ENCODE measurements at regions not wholly inside any gene's neighbourhood (a gene's known extent, or its start where the extent isn't known, plus 50 kb on each side); places are given as distances from the start of the nearest gene placed in this dataset.
"Not testable (repeated sequence)": the region's sequence is repeated elsewhere in the genome, so short reads cannot be mapped to it uniquely, and the experiment has no call there.

GRCh38 chr9:41026912-41027676 lies 101.4 kb downstream of the FOXD4L6 start:
- in situ Hi-C loops (cut with HindIII; ENCODE audit: low pct_ligation_motif_present, low pct_unique_long_range_greater_than_20kb, low sequenced_read_pairs); DNase-seq: not testable (repeated sequence)

- in situ Hi-C loops (cut with HindIII; ENCODE audit: low pct_ligation_motif_present, low pct_unique_long_range_greater_than_20kb, low sequenced_read_pairs); DNase-seq: not testable (repeated sequence)
Observed at GRCh38 chr9:41022365-41022764, 106.1 kb downstream of the FOXD4L6 start.

GRCh38 chr9:41019858-41020562 lies 108.5 kb downstream of the FOXD4L6 start:
- DNase-seq; in situ Hi-C loops (cut with HindIII; ENCODE audit: low pct_ligation_motif_present, low pct_unique_long_range_greater_than_20kb, low sequenced_read_pairs): not testable (repeated sequence)

- in situ Hi-C loops (cut with HindIII; ENCODE audit: low pct_ligation_motif_present, low pct_unique_long_range_greater_than_20kb, low sequenced_read_pairs); DNase-seq: not testable (repeated sequence)
Observed at GRCh38 chr9:41018948-41019347, 109.5 kb downstream of the FOXD4L6 start.

GRCh38 chr9:41016699-41017098 lies 111.8 kb downstream of the FOXD4L6 start:
- DNase-seq; in situ Hi-C loops (cut with HindIII; ENCODE audit: low pct_ligation_motif_present, low pct_unique_long_range_greater_than_20kb, low sequenced_read_pairs): not testable (repeated sequence)

GRCh38 chr9:40999952-41000700 lies 128.4 kb downstream of the FOXD4L6 start:
- in situ Hi-C loops (cut with HindIII; ENCODE audit: low pct_ligation_motif_present, low pct_unique_long_range_greater_than_20kb, low sequenced_read_pairs); DNase-seq: not testable (repeated sequence)

- in situ Hi-C loops (cut with HindIII; ENCODE audit: low pct_ligation_motif_present, low pct_unique_long_range_greater_than_20kb, low sequenced_read_pairs); DNase-seq: not testable (repeated sequence)
Observed at GRCh38 chr9:40995490-40995889, 133.0 kb downstream of the FOXD4L6 start.

- DNase-seq; in situ Hi-C loops (cut with HindIII; ENCODE audit: low pct_ligation_motif_present, low pct_unique_long_range_greater_than_20kb, low sequenced_read_pairs): not testable (repeated sequence)
Observed at GRCh38 chr9:40993842-40994241, 134.6 kb downstream of the FOXD4L6 start.

GRCh38 chr9:40993375-40993774 lies 135.1 kb downstream of the FOXD4L6 start:
- DNase-seq; in situ Hi-C loops (cut with HindIII; ENCODE audit: low pct_ligation_motif_present, low pct_unique_long_range_greater_than_20kb, low sequenced_read_pairs): not testable (repeated sequence)

GRCh38 chr9:40992472-40992821 lies 136.0 kb downstream of the FOXD4L6 start:
- peak; percentile 72 for DNase-seq
- in situ Hi-C loops (cut with HindIII; ENCODE audit: low pct_ligation_motif_present, low pct_unique_long_range_greater_than_20kb, low sequenced_read_pairs): not testable (repeated sequence)

GRCh38 chr9:40991741-40992471 lies 136.6 kb downstream of the FOXD4L6 start:
- peak; percentile 99 for DNase-seq
- in situ Hi-C loops (cut with HindIII; ENCODE audit: low pct_ligation_motif_present, low pct_unique_long_range_greater_than_20kb, low sequenced_read_pairs): not testable (repeated sequence)

GRCh38 chr9:40991100-40991740 lies 137.3 kb downstream of the FOXD4L6 start:
- peak; percentile 5 for DNase-seq
- in situ Hi-C loops (cut with HindIII; ENCODE audit: low pct_ligation_motif_present, low pct_unique_long_range_greater_than_20kb, low sequenced_read_pairs): not testable (repeated sequence)

GRCh38 chr9:40986332-40986731 lies 142.1 kb downstream of the FOXD4L6 start:
- not testable (repeated sequence) for DNase-seq

GRCh38 chr9:40975351-40975750 lies 153.1 kb downstream of the FOXD4L6 start:
- in situ Hi-C loops (cut with HindIII; ENCODE audit: low pct_ligation_motif_present, low pct_unique_long_range_greater_than_20kb, low sequenced_read_pairs); DNase-seq: not testable (repeated sequence)

More at GRCh38 chr9:40986332-40986731, 142.1 kb downstream of the FOXD4L6 start:
- in situ Hi-C loops (cut with HindIII; ENCODE audit: low pct_ligation_motif_present, low pct_unique_long_range_greater_than_20kb, low sequenced_read_pairs): not testable (repeated sequence)

GRCh38 chr9:40974912-40975311 lies 153.6 kb downstream of the FOXD4L6 start:
- in situ Hi-C loops (cut with HindIII; ENCODE audit: low pct_ligation_motif_present, low pct_unique_long_range_greater_than_20kb, low sequenced_read_pairs); DNase-seq: not testable (repeated sequence)

- in situ Hi-C loops (cut with HindIII; ENCODE audit: low pct_ligation_motif_present, low pct_unique_long_range_greater_than_20kb, low sequenced_read_pairs); DNase-seq: not testable (repeated sequence)
Observed at GRCh38 chr9:40971773-40972172, 156.7 kb downstream of the FOXD4L6 start.

GRCh38 chr9:40970340-40970739 lies 158.1 kb downstream of the FOXD4L6 start:
- DNase-seq; in situ Hi-C loops (cut with HindIII; ENCODE audit: low pct_ligation_motif_present, low pct_unique_long_range_greater_than_20kb, low sequenced_read_pairs): not testable (repeated sequence)

GRCh38 chr9:40962461-40962860 lies 166.0 kb downstream of the FOXD4L6 start:
- DNase-seq; in situ Hi-C loops (cut with HindIII; ENCODE audit: low pct_ligation_motif_present, low pct_unique_long_range_greater_than_20kb, low sequenced_read_pairs): not testable (repeated sequence)
